Activated CD4-positive, CD25-positive, alpha-beta regulatory T cell treated with anti-CD3 and anti-CD28 coated beads, Interleukin-2, amount 50 U/mL, for 16 hours (primary cell): ENCODE measurements at regions not wholly inside any gene's neighbourhood (a gene's known extent, or its start where the extent isn't known, plus 50 kb on each side); places are given as distances from the start of the nearest gene placed in this dataset.

ENCODE experiments used
- DNase-seq: peaks from one replicate; pipeline ENCODE4 v3.0.0-alpha.2; 2020; ENCODE audit warnings: low read depth, low spot score

- no peak for DNase-seq
Observed at GRCh38 chr2:238786379-238786778, 61.5 kb upstream of the TWIST2 start.

- no peak for DNase-seq
Observed at GRCh38 chr2:238786792-238787490, 60.9 kb upstream of the TWIST2 start.

DNA sequence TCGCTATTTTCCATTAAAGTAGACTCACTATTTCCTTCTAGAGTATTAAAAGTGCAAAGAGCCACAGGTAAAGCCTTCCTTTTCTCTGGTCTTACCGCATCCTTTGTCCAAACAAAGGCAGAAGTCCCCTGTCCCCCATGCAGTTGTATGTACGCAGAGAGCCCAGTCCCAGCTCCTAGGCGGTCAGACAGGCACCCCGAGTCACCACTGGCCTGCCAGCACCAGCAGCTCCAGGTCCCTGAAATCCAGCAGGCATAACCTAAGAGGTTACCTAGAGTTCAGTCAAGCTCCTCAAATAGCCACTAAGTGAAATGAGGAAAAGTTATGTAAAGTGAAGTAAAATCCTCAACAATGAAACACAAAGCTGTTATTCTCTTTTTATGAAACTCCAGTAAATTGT lies 60.4 kb upstream of the TWIST2 start:
- no peak for DNase-seq

DNA sequence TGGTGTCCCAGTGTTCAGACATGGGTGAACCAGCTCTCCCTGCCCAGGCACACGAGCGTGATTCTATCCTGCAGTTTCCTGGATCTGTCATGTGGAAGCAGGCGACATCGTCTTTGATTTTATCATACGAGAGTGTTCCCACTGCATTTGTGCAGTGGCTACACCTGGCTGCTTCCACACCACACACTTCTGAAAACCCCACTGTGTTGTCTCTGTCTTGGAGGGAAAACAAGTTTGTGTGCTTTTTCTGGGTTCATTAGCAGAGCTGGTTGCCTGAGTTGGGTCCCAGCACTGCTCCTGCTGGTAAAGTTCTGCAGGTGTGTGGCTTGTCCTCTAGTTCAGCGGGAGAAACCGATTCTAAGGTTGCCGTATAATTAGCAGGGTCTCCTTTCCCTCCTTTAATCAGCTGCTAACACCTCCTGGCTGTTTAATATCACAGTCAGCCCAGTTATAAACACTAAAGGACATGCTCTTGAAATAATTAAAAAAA lies 58.5 kb upstream of the TWIST2 start:
- DNase-seq, result no peak

DNA sequence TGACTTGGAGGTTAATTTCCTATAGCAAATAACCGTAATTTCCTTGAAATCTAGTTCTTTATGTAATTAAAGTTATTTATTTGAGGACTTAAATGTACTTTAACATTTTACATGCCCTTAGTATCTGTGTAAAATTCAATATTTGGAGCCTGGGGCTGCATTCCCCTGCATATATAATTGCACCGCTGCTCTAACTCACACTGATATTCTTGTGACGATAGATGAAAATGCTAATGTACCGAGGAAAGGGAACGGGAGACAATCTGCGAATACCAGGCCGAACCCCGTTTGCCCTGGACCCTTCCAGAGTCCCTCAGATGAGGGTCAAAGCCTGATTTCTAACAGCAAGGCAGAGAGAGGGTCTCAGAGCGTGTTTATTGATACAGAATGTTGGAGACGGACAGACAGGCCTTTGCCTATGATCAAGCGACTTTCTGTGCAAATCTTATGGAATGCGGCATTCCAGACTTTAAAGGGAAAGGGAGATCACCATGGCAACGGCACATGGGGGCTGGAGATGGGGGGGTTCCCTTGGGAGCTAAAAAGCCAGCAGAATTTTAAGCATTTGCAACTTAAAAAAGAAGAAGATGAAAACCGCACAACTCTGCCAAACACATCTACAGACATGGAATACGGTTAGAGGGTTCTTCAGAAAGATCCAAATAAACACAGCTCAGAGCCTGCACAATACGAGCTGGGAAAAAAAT lies 57.6 kb upstream of the TWIST2 start:
- no peak for DNase-seq

DNA sequence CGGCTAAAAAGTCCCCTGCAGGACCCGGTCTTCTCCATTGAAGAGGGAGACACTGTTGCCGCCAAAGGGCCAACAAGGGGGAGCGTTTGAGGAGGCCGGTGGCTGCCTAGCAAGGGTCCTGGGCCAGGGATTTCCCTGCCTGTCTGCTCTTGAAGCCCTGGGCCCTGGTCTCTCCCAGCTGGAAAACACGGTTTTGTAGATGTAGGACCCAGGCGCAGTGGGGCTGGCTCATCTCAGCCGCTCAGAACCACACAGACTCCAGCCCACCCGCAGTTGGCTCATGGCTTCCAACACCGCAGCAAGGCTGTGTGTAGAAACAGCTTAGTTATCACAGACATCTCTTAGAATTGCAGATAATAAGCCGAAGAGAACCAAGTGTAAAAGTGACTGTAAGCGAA lies 57.1 kb upstream of the TWIST2 start:
- DNase-seq, result no peak

DNA sequence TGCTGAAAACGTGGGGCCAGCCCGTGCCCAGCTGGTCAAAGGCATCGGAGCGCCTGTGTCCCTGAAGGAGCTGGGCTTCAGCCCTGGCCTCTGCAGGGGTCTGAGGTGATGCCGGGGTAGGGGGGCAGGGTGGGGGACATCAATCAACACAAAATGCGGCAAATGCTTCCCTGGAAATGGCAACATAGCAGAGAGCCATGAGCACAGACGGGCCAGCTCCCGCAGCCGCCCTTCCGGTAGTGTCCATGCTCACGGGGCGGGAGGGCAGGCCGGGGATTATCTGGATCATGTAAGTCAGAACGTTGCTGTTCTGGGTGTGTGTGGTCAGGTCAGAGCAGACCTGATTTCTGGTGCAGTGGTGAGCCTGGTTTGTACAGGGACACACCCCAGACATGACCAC lies 56.5 kb upstream of the TWIST2 start:
- no peak for DNase-seq

DNA sequence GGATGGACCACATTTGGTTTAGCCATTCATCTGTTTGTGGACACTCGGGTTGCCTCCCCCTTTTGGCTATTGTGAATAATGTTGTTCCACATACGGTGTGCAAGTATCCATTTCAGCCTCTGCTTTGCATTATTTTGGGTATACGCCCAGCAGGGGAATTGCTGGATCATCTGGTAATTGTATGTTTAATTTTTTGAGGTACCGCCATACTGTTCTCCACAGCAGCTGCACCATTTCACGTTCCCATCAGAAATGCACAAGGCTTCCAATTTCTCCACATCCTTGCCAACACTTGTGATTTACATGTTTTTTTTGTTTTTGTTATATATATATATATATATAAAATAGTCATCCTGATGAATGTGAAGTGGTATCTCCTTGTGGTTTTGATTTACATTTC lies 54.6 kb upstream of the TWIST2 start:
- no peak for DNase-seq

GRCh38 chr2:238793801-238794449 lies 54.0 kb upstream of the TWIST2 start:
- DNase-seq, result no peak

GRCh38 chr2:238796223-238796885 lies 51.5 kb upstream of the TWIST2 start:
- DNase-seq, result no peak

DNA sequence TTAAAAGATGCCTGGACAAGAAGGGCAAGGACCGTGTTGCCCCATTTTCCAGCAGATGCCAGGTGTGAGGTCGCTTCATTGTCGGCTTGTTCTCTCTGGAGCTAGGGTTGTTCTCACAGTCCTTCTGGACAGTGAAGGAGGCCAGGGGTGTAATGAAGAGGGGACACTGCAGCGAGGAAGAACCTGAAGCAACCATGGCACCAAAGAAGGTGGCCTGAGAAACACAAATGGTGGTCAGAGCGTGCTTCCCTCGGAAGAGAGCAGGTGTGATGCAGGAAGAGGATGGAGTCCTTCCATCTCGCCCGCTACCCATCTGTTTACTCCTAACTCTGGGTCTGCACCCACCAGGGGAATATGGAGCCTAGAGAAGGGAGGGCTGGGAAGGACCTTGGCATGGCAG lies 50.3 kb upstream of the TWIST2 start:
- DNase-seq, result no peak
